H9 (cell line): ENCODE measurements at regions not wholly inside any gene's neighbourhood (a gene's known extent, or its start where the extent isn't known, plus 50 kb on each side); places are given as distances from the start of the nearest gene placed in this dataset.

Experiments used
- DNase-seq: peaks from one replicate; pipeline ENCODE4 v3.0.0-alpha.2; 2017
- H2AFZ ChIP-seq: one replicate; pipeline ENCODE4 v1.6.1; 2013; ENCODE audit warnings: mild to moderate bottlenecking, low read length, control low read depth, moderate library complexity
- H2AK5ac ChIP-seq: 2 replicates; pipeline ENCODE4 v1.6.1; 2013; ENCODE audit warnings: low read length, control low read depth, mixed read lengths; ENCODE audit not compliant: insufficient read length
- H2BK120ac ChIP-seq: one replicate; pipeline ENCODE4 v1.6.1; 2013; ENCODE audit warnings: low read depth, mild to moderate bottlenecking, low read length, control low read depth, inconsistent platforms; ENCODE audit not compliant: poor library complexity, severe bottlenecking
- H2BK12ac ChIP-seq: 2 replicates; pipeline ENCODE4 v1.6.1; 2013; ENCODE audit warnings: low read length, control low read depth, mixed read lengths, low read depth; ENCODE audit not compliant: insufficient read length
- H2BK15ac ChIP-seq: 2 replicates; pipeline ENCODE4 v1.6.1; 2013; ENCODE audit warnings: low read depth, low read length, control low read depth
- H2BK20ac ChIP-seq: one replicate; pipeline ENCODE4 v1.6.1; 2013; ENCODE audit warnings: low read depth, mild to moderate bottlenecking, low read length, control low read depth, inconsistent platforms; ENCODE audit not compliant: poor library complexity, severe bottlenecking
- H2BK5ac ChIP-seq: 2 replicates; pipeline ENCODE4 v1.6.1; 2013; ENCODE audit warnings: low read length, control low read depth, mixed read lengths; ENCODE audit not compliant: insufficient read length
- H3K14ac ChIP-seq: 2 replicates; pipeline ENCODE4 v1.6.1; 2013; ENCODE audit warnings: low read length, control low read depth; ENCODE audit not compliant: insufficient read depth
- H3K18ac ChIP-seq: 2 replicates; pipeline ENCODE4 v1.6.1; 2013; ENCODE audit warnings: low read depth, mild to moderate bottlenecking, mixed read lengths, low read length, control low read depth; ENCODE audit not compliant: insufficient read length
- H3K23ac ChIP-seq: 2 replicates; pipeline ENCODE4 v1.6.1; 2013; ENCODE audit warnings: low read length, control low read depth, mixed read lengths, low read depth; ENCODE audit not compliant: insufficient read length
- H3K23me2 ChIP-seq: 2 replicates; pipeline ENCODE4 v1.6.1; 2013; ENCODE audit warnings: low read depth, mild to moderate bottlenecking, mixed read lengths, low read length, control low read depth; ENCODE audit not compliant: insufficient read length, poor library complexity, severe bottlenecking
- H3K27ac ChIP-seq: 2 replicates; pipeline ENCODE4 v1.5.1; 2013; ENCODE audit warnings: low read length, control low read depth, mixed read lengths, low read depth; ENCODE audit not compliant: insufficient read length
- H3K27me3 ChIP-seq: 2 replicates; pipeline ENCODE4 v1.6.1; 2013; ENCODE audit warnings: low read length, control low read depth, inconsistent platforms; ENCODE audit not compliant: insufficient read depth
- H3K4ac ChIP-seq: 2 replicates; pipeline ENCODE4 v1.6.1; 2013; ENCODE audit warnings: low read depth, mild to moderate bottlenecking, control low read depth, inconsistent platforms, low read length, moderate library complexity
- H3K4me1 ChIP-seq: 2 replicates; pipeline ENCODE4 v1.6.1; 2013; ENCODE audit warnings: low read length, control low read depth, inconsistent platforms; ENCODE audit not compliant: insufficient read depth
- H3K4me2 ChIP-seq: 2 replicates; pipeline ENCODE4 v1.6.1; 2013; ENCODE audit warnings: low read length, control low read depth, mixed read lengths; ENCODE audit not compliant: insufficient read length, insufficient read depth
- H3K56ac ChIP-seq: 2 replicates; pipeline ENCODE4 v1.6.1; 2013; ENCODE audit warnings: low read depth, mild to moderate bottlenecking, mixed read lengths, low read length, control low read depth; ENCODE audit not compliant: insufficient read length
- H3K79me1 ChIP-seq: 2 replicates; pipeline ENCODE4 v1.6.1; 2013; ENCODE audit warnings: low read depth, mild to moderate bottlenecking, moderate library complexity, low read length, control low read depth, inconsistent platforms; ENCODE audit not compliant: insufficient read depth, poor library complexity, severe bottlenecking
- H3K79me2 ChIP-seq: 2 replicates; pipeline ENCODE4 v1.6.1; 2013; ENCODE audit warnings: low read length, control low read depth, inconsistent platforms; ENCODE audit not compliant: insufficient read depth
- H3K9ac ChIP-seq: 2 replicates; pipeline ENCODE4 v1.6.1; 2013; ENCODE audit warnings: low read length, control low read depth, mixed read lengths; ENCODE audit not compliant: insufficient read length; ENCODE audit errors: extremely low read depth
- H3K9me3 ChIP-seq: one replicate; pipeline ENCODE4 v1.6.1; 2013; ENCODE audit warnings: low read depth, low read length, inconsistent platforms; ENCODE audit not compliant: control insufficient read depth
- H3T11ph ChIP-seq: one replicate; pipeline ENCODE4 v1.6.1; 2013; ENCODE audit warnings: mild to moderate bottlenecking, low read length, control low read depth, inconsistent platforms
- H4K20me1 ChIP-seq: one replicate; pipeline ENCODE4 v1.6.1; 2013; ENCODE audit not compliant: control insufficient read depth, insufficient read length, insufficient read depth
- H4K5ac ChIP-seq: 2 replicates; pipeline ENCODE4 v1.6.1; 2013; ENCODE audit warnings: low read depth, mild to moderate bottlenecking, mixed read lengths, low read length, control low read depth; ENCODE audit not compliant: insufficient read length
- H4K8ac ChIP-seq: replicated peaks from 2 replicates; pipeline ENCODE4 v1.6.1; 2013; ENCODE audit warnings: low read length, control low read depth, mixed read lengths, low read depth; ENCODE audit not compliant: insufficient read length
- H4K91ac ChIP-seq: 2 replicates; pipeline ENCODE4 v1.6.1; 2013; ENCODE audit warnings: low read depth, mild to moderate bottlenecking, moderate library complexity, mixed read lengths, low read length, control low read depth; ENCODE audit not compliant: insufficient read length
- H3K27ac Mint-ChIP-seq, 3 experiments: 2 replicates in 2 of 3; 3 replicates in 1 of 3; pipeline ENCODE4 v1.8.0; 2020 to 2021; ENCODE audit warnings: mixed read lengths in 3 of 3, mild to moderate bottlenecking in 1 of 3, moderate library complexity in 1 of 3
- H3K27me3 Mint-ChIP-seq: 2 replicates; pipeline ENCODE4 v1.8.0; 2021; ENCODE audit warnings: low read depth, mild to moderate bottlenecking, moderate library complexity, mixed read lengths
- H3K36me3 Mint-ChIP-seq, 3 experiments: 2 replicates in 2 of 3; 3 replicates in 1 of 3; pipeline ENCODE4 v1.8.0; 2020 to 2021; ENCODE audit warnings: low read depth in 3 of 3, mixed read lengths in 3 of 3; ENCODE audit not compliant: insufficient read depth in 1 of 3
- H3K4me1 Mint-ChIP-seq, 2 experiments: 2 replicates each; pipeline ENCODE4 v1.8.0; 2020; ENCODE audit warnings: mixed read lengths in 2 of 2
- H3K4me3 Mint-ChIP-seq, 2 experiments: 2 replicates in 1 of 2; 3 replicates in 1 of 2; pipeline ENCODE4 v1.8.0; 2020 to 2021; ENCODE audit warnings: mild to moderate bottlenecking in 2 of 2, mixed read lengths in 2 of 2, moderate library complexity in 1 of 2
- H3K9me3 Mint-ChIP-seq, 2 experiments: 2 replicates in 1 of 2; 3 replicates in 1 of 2; pipeline ENCODE4 v1.8.0; 2020; ENCODE audit warnings: mild to moderate bottlenecking in 2 of 2, mixed read lengths in 2 of 2, moderate library complexity in 1 of 2
- WGBS: extraction: QIAGEN DNeasy Blood & Tissue Kit; methylation state at CpG from one replicate; pipeline ENCODE4 v1.1.7; 2013; ENCODE audit warnings: missing lambda C conversion rate, low lambda C conversion rate, mixed read lengths; ENCODE audit not compliant: insufficient read length; ENCODE audit errors: extremely low coverage; 5-methylcytosine and 5-hydroxymethylcytosine counted together
- TF ChIP-seq, protein P1 (sequence below): fragments of 200-600 bp; sonication (generic); conservative IDR thresholded peaks from 3 replicates; pipeline ENCODE4 v1.8.0; 2021; ENCODE audit warnings: antibody characterized with exemption, mild to moderate bottlenecking

- H3K14ac ChIP-seq = no peak overlapping the region; the same call in 1 of the 2 replicates
- no peak overlapping the region for H3T11ph ChIP-seq
- no peak for DNase-seq
- H2BK15ac ChIP-seq = no peak overlapping the region
- H3K4me2 ChIP-seq = no peak overlapping the region
- H4K5ac ChIP-seq = peak overlapping the region; percentile 24
- no peaks in the 10 kb centered on the region for H3K79me2 ChIP-seq
- no peak overlapping the region for H2BK20ac ChIP-seq
- Mint-ChIP-seq H3K27me3 (no peaks in the 10 kb centered on the region), H3K36me3 (no peaks in the 10 kb centered on the region), H3K4me3 (no peak overlapping the region), H3K4me1 (peaks cover 0 to 6% of the 10 kb centered on the region in 2 experiments; a peak in 2 of 4 replicates), H3K9me3 (no peaks in the 10 kb centered on the region; a peak in 1 of 5 replicates), H3K27ac (no peak overlapping the region)
- TF ChIP-seq, protein P1, sequence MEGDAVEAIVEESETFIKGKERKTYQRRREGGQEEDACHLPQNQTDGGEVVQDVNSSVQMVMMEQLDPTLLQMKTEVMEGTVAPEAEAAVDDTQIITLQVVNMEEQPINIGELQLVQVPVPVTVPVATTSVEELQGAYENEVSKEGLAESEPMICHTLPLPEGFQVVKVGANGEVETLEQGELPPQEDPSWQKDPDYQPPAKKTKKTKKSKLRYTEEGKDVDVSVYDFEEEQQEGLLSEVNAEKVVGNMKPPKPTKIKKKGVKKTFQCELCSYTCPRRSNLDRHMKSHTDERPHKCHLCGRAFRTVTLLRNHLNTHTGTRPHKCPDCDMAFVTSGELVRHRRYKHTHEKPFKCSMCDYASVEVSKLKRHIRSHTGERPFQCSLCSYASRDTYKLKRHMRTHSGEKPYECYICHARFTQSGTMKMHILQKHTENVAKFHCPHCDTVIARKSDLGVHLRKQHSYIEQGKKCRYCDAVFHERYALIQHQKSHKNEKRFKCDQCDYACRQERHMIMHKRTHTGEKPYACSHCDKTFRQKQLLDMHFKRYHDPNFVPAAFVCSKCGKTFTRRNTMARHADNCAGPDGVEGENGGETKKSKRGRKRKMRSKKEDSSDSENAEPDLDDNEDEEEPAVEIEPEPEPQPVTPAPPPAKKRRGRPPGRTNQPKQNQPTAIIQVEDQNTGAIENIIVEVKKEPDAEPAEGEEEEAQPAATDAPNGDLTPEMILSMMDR = no peak
- no peaks in the 10 kb centered on the region for H4K20me1 ChIP-seq
- no peak overlapping the region for H3K23ac ChIP-seq
- no peaks in the 10 kb centered on the region for H3K4me1 ChIP-seq
- no peak overlapping the region for H3K9ac ChIP-seq
- H3K27ac ChIP-seq = no peak overlapping the region
- no peaks in the 10 kb centered on the region for H3K9me3 ChIP-seq
- no peak overlapping the region for H3K56ac ChIP-seq
- no peaks in the 10 kb centered on the region for H3K27me3 ChIP-seq
- no peak overlapping the region for H2BK12ac ChIP-seq
- H3K79me1 ChIP-seq = no peaks in the 10 kb centered on the region
- H2BK120ac ChIP-seq = no peak overlapping the region
- H2AK5ac ChIP-seq = no peak overlapping the region
- no CpG with 5 or more reads among the region's 5 CpGs for WGBS
- H2AFZ ChIP-seq = no peak overlapping the region
- no peaks in the 10 kb centered on the region for H3K23me2 ChIP-seq
- H4K8ac ChIP-seq = no peak overlapping the region
- H3K4ac ChIP-seq = no peak overlapping the region
- no peak overlapping the region for H2BK5ac ChIP-seq
- no peak overlapping the region for H4K91ac ChIP-seq
- no peak overlapping the region for H3K18ac ChIP-seq
Measured at GRCh38 chr20:60359010-60359409, 400.8 kb downstream of the CDH26 start.
